Cardiac muscle cell (in vitro differentiated cells and primary cell): ENCODE measurements at regions not wholly inside any gene's neighbourhood (a gene's known extent, or its start where the extent isn't known, plus 50 kb on each side); places are given as distances from the start of the nearest gene placed in this dataset.

Experiments used
- DNase-seq, 2 donors: peaks; one replicate each; pipeline versions ENCODE4 v3.0.0 to v3.0.0-alpha.2; 2010 to 2017; ENCODE audit warnings: low read depth in 1 of 2, low spot score in 1 of 2
- H3K27ac ChIP-seq: fragments of 200-600 bp; sonication (generic); 2 replicates; pipeline ENCODE4 v1.5.1; 2016
- H3K27me3 ChIP-seq: fragments of 200-600 bp; sonication (generic); 2 replicates; pipeline ENCODE4 v1.6.0; 2016; ENCODE audit warnings: control low read depth
- H3K36me3 ChIP-seq: fragments of 200-600 bp; sonication (generic); 2 replicates; pipeline ENCODE4 v1.5.1; 2016; ENCODE audit warnings: control low read depth
- H3K4me1 ChIP-seq: fragments of 200-600 bp; sonication (generic); 2 replicates; pipeline ENCODE4 v1.8.1; 2017; ENCODE audit warnings: low read depth, mild to moderate bottlenecking, mixed run types
- H3K4me3 ChIP-seq: fragments of 200-600 bp; sonication (generic); 2 replicates; pipeline ENCODE4 v1.5.1; 2016; ENCODE audit warnings: mild to moderate bottlenecking
- H3K9me3 ChIP-seq: fragments of 200-600 bp; sonication (generic); 2 replicates; pipeline ENCODE4 v1.5.1; 2017; ENCODE audit warnings: low read depth, mild to moderate bottlenecking, control low read depth
- TF ChIP-seq, protein P1 (sequence below): IDR thresholded peaks from 2 replicates; pipeline ENCODE4 v1.5.1; 2012; ENCODE audit warnings: low read depth, mild to moderate bottlenecking, low read length

DNA sequence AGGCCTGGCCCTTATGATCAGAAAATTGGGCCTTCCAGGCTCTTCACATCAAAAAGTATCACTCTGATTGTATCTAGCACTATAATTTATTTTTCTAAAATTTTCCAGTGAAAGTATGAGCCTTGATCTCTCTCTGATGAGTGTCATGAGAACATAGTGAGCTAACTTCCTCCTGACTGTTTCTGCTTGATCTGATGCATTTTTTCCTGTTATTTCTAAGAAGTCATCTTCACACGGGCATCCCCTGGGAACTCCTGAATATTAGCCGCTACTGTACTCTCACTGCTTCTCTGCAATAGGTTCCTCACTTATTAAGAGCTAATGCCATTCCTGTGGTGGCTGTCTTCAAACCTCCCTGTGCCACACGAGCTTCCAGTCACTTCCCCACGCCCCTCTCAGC lies 63.1 kb upstream of the ZPBP start:
- H3K27ac ChIP-seq, result no peak overlapping the region
- DNase-seq, result no peak
- H3K4me1 ChIP-seq, result no peaks in the 10 kb centered on the region
- H3K27me3 ChIP-seq, result no peaks in the 10 kb centered on the region
- TF ChIP-seq, protein P1, sequence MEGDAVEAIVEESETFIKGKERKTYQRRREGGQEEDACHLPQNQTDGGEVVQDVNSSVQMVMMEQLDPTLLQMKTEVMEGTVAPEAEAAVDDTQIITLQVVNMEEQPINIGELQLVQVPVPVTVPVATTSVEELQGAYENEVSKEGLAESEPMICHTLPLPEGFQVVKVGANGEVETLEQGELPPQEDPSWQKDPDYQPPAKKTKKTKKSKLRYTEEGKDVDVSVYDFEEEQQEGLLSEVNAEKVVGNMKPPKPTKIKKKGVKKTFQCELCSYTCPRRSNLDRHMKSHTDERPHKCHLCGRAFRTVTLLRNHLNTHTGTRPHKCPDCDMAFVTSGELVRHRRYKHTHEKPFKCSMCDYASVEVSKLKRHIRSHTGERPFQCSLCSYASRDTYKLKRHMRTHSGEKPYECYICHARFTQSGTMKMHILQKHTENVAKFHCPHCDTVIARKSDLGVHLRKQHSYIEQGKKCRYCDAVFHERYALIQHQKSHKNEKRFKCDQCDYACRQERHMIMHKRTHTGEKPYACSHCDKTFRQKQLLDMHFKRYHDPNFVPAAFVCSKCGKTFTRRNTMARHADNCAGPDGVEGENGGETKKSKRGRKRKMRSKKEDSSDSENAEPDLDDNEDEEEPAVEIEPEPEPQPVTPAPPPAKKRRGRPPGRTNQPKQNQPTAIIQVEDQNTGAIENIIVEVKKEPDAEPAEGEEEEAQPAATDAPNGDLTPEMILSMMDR, result no peak
- no peak overlapping the region for H3K4me3 ChIP-seq
- no peaks in the 10 kb centered on the region for H3K36me3 ChIP-seq
- no peaks in the 10 kb centered on the region for H3K9me3 ChIP-seq

DNA sequence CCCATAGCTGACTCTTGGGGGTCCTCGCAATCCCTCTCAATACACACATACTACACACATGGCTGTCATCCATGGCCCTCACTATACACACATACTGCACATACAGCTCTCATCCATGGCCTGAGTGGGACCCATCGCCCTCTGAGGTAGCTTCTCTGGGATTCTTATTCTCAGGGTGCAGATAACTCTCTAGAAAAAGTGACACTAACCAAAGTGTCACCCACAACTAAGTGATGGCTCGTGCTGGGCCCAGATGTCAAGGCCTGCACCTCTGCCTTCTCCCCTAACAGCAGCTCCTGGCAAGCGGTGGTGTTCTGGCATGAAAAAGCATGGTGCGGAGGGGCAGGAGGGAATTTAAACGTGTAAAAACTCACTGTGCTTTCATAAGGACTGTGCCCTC lies 62.7 kb upstream of the ZPBP start:
- no peak for DNase-seq
- TF ChIP-seq, protein P1, result no peak
- Histone ChIP-seq H3K9me3 (no peaks in the 10 kb centered on the region), H3K27ac (no peak overlapping the region), H3K36me3 (no peaks in the 10 kb centered on the region), H3K4me3 (no peak overlapping the region), H3K27me3 (no peaks in the 10 kb centered on the region), H3K4me1 (no peaks in the 10 kb centered on the region)

DNA sequence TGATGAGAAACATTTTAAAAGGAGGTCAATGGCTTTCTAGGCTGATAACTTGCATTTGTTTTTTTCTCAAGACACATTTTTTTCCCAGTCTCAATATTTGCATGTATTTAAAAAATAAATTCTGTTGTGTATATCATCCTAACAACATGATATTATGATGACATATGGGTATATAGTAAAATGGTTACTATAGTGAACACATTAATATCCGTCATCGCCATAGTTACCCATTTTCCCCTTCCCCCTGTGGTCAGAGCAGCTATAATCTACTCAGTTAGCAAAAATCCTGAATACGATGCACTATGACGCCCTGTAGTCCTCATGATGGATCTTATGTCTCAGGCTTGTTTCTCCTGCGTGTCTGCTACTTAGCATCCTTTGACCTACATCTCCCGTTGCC lies 60.9 kb upstream of the ZPBP start:
- Histone ChIP-seq H3K4me1 (no peaks in the 10 kb centered on the region), H3K36me3 (no peaks in the 10 kb centered on the region), H3K27me3 (no peaks in the 10 kb centered on the region), H3K4me3 (no peak overlapping the region), H3K27ac (no peak overlapping the region), H3K9me3 (no peaks in the 10 kb centered on the region)
- TF ChIP-seq, protein P1, result no peak
- no peak for DNase-seq

DNA sequence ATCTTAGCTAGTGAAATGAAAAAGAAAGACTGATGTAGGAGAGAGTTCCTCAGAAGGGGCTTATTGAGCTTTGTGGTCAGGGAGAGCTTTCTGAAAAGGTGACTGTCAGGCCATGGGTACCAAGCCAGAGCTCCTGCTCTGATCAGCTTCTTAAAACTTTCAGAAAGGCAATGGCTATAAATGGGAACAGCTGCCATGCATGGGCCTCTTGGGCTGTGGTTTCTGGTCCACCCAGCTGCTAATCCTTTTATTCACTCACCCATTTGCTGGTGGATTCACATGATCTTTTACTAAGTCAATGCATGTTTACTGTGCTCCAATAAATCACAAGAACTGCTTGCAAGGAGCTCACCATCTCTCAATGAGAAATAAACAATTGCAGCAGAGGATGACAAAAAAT lies 60.1 kb upstream of the ZPBP start:
- DNase-seq, result no peak
- Histone ChIP-seq H3K9me3 (no peaks in the 10 kb centered on the region), H3K4me3 (no peak overlapping the region), H3K27ac (no peak overlapping the region), H3K36me3 (no peaks in the 10 kb centered on the region), H3K4me1 (no peaks in the 10 kb centered on the region), H3K27me3 (no peaks in the 10 kb centered on the region)
- TF ChIP-seq, protein P1, result no peak

DNA sequence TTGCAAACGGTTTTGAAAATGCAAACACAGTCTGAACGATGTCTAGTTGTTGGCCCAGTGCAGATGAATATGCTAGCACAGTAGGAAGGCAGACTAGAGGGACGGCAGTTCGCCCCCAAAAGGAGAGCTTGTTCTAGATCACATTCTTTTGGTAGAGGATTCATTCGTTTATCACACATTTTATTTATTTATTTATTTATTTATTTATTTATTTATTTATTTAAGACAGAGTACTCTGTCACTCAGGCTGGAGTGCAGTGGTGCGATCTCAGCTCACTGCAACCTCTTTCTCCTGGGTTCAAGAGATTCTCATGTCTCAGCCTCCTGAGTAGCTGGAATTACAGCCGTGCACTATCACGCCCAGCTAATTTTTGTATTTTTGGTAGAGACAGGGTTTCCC lies 59.4 kb upstream of the ZPBP start:
- no peak for DNase-seq
- Histone ChIP-seq H3K27me3 (no peaks in the 10 kb centered on the region), H3K9me3 (no peaks in the 10 kb centered on the region), H3K4me3 (no peak overlapping the region), H3K36me3 (no peaks in the 10 kb centered on the region), H3K27ac (no peak overlapping the region), H3K4me1 (no peaks in the 10 kb centered on the region)
- TF ChIP-seq, protein P1, result no peak

DNA sequence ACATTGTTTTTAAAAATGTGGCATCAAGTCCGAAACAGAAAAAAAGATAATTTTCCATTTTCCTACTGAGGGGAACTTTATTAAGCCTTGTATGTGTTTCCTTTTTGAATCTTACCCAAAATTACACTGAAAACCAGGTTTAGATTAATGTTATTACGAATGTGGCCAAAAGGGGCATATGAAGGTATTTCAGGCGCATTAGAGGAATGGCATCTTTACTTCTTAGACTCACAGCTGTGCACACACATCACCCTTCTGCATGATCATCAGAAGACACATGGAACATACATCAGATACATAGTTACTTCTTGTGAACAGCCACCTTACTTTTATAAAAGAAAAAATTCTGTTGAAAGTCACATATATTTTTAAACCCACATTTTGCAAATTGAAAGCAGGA lies 58.6 kb upstream of the ZPBP start:
- Histone ChIP-seq H3K9me3 (no peaks in the 10 kb centered on the region), H3K27ac (no peak overlapping the region), H3K27me3 (no peaks in the 10 kb centered on the region), H3K36me3 (no peaks in the 10 kb centered on the region), H3K4me1 (no peaks in the 10 kb centered on the region), H3K4me3 (no peak overlapping the region)
- no peak for DNase-seq
- TF ChIP-seq, protein P1, result no peak
